Esophagus squamous epithelium (tissue), 5 donors: ENCODE measurements at regions not wholly inside any gene's neighbourhood (a gene's known extent, or its start where the extent isn't known, plus 50 kb on each side); places are given as distances from the start of the nearest gene placed in this dataset.

Experiments
- DNase-seq: peaks from one replicate; lab custom pipeline; 2025; lab: John Stamatoyannopoulos, UW
- H3K27ac ChIP-seq, 4 donors: fragments of 200-600 bp; sonication (generic); one replicate each; pipeline ENCODE4 v1.5.1; 2016 to 2019; ENCODE audit warnings: mild to moderate bottlenecking in 1 of 4
- H3K27me3 ChIP-seq, 4 donors: fragments of 200-600 bp; sonication (generic); 1 replicate in 3 of 4; 2 replicates in 1 of 4; pipeline versions ENCODE4 v1.5.1 to v1.6.0; 2017 to 2021; ENCODE audit warnings: antibody characterized with exemption in 1 of 4
- H3K36me3 ChIP-seq, 3 donors: fragments of 200-600 bp; sonication (generic); one replicate each; pipeline ENCODE4 v1.5.1; 2016 to 2019
- H3K4me1 ChIP-seq, 3 donors: fragments of 200-600 bp; sonication (generic); one replicate each; pipeline ENCODE4 v1.5.1; 2017 to 2019
- H3K4me3 ChIP-seq, 4 donors: fragments of 200-600 bp; sonication (generic); 1 replicate in 3 of 4; 2 replicates in 1 of 4; pipeline ENCODE4 v1.5.1; 2016 to 2019; ENCODE audit warnings: mild to moderate bottlenecking in 2 of 4, moderate library complexity in 1 of 4
- H3K9me3 ChIP-seq, 3 donors: fragments of 200-600 bp; sonication (generic); one replicate each; pipeline ENCODE4 v1.5.1; 2016 to 2019
- POLR2A ChIP-seq, 4 donors: fragments of 450-650 bp; IDR thresholded peaks; one replicate each; pipeline ENCODE4 v1.6.1; 2017; ENCODE audit warnings: antibody characterized with exemption in 4 of 4, mild to moderate bottlenecking in 4 of 4, moderate library complexity in 3 of 4
- WGBS, 2 donors: methylation state at CpG; one replicate each; pipeline ENCODE4 v1.1.5; 2018; 5-methylcytosine and 5-hydroxymethylcytosine counted together
- intact Hi-C: fragments of 100-400 bp; cut with DNase I; formaldehyde crosslinking; loops from one replicate; pipeline ENCODE4 v1.15.0; 2022
- TF ChIP-seq, protein P1 (sequence below), 6 experiments: fragments of 450-650 bp in 4 of 6; fragments of 200-600 bp in 2 of 6; sonication (generic) in 2 of 6; IDR thresholded peaks; one replicate each; pipeline ENCODE4 v1.5.1; 2016 to 2019; ENCODE audit warnings: antibody characterized with exemption in 6 of 6, mild to moderate bottlenecking in 4 of 6, moderate library complexity in 4 of 6
- donor health status: DM: yes; HTN: yes; CAD: no.

DNA sequence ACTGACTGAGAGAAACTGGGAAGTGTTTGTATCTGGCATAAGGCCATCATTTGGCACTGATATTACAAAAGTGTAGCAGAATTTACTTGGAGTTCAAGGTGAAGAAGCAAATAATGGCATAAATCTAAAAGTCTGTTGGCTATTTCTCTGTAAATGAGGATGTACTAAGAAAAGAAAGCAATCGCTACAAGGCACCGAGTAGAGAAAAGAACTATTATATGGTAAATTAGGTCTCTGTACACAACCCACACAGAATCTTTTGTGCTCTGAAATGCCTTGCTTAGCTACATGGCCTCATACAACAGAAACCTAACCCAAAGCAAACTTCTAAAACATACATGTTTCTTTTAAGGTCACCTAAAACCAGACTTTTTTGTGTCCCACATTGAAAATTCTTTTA is 290.1 kb upstream of the WWC1 start:
- WGBS, 2 donors = 58 to 64% methylated on average over 2 of the region's 2 CpGs

DNA sequence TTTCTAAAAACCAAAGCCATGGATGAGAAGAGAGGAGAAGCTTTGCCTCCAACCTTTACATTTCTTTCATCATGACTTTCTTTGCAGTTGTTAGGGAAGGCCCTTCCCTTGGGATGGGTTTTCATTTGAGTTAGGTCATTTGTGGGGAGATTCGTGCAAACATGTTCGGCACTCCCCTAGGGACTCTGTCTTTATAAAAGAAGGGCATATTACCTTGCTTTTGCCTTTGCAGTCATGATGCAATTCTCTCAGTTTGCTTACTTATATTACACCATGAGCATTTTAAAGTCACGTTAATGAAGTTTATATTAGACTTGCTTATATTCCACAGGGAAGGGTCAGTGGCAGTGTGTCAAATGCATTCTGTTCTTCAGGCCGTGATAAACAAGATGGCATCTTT is 289.3 kb upstream of the WWC1 start:
- WGBS, 2 donors = 35 to 44% methylated on average over 4 of the region's 4 CpGs

More for the DNA sequence above, 290.1 kb upstream of the WWC1 start:
- H3K4me1 ChIP-seq = peaks cover 0 to 15% (median 4%) of the 10 kb centered on the region in 3 donors
- no peak for DNase-seq
- H3K36me3 ChIP-seq = no peaks in the 10 kb centered on the region
- no peaks in the 10 kb centered on the region for H3K9me3 ChIP-seq
- TF ChIP-seq, protein P1, sequence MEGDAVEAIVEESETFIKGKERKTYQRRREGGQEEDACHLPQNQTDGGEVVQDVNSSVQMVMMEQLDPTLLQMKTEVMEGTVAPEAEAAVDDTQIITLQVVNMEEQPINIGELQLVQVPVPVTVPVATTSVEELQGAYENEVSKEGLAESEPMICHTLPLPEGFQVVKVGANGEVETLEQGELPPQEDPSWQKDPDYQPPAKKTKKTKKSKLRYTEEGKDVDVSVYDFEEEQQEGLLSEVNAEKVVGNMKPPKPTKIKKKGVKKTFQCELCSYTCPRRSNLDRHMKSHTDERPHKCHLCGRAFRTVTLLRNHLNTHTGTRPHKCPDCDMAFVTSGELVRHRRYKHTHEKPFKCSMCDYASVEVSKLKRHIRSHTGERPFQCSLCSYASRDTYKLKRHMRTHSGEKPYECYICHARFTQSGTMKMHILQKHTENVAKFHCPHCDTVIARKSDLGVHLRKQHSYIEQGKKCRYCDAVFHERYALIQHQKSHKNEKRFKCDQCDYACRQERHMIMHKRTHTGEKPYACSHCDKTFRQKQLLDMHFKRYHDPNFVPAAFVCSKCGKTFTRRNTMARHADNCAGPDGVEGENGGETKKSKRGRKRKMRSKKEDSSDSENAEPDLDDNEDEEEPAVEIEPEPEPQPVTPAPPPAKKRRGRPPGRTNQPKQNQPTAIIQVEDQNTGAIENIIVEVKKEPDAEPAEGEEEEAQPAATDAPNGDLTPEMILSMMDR (IDR thresholded peaks at IDR 0.05) = no peak
- TF ChIP-seq POLR2A (IDR thresholded peaks at IDR 0.05) = no peak
- H3K4me3 ChIP-seq = no peak overlapping the region
- intact Hi-C loops = no loop called here
- no peak overlapping the region for H3K27ac ChIP-seq
- peaks cover 0 to 5% (median 0%) of the 10 kb centered on the region in 4 donors for H3K27me3 ChIP-seq

DNA sequence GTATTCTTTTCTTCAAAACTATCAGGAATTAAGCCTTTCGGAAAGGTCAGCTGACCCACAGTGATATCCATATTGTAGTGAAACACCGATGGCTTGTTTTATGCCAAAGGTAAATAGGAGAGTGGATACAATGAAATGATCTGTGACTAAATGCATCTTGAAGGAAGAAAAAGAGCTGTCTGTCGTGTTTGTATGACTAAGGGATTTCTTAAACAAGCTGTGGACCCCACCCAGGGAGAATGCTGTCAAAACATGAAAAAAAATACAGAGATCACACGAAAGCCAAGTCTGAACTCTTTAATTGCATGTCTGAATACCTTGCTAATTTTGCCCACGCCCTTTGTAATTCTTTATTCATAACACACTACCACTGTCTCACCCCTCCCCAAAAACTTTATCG is 286.4 kb upstream of the WWC1 start:
- WGBS, 2 donors = 33 to 58% methylated on average over 6 of the region's 6 CpGs
- Histone ChIP-seq H3K4me3 (no peak overlapping the region), H3K36me3 (no peaks in the 10 kb centered on the region), H3K9me3 (no peaks in the 10 kb centered on the region), H3K27ac (peak overlapping the region in 1 of 4 donors; percentile 13), H3K4me1 (peaks cover 0 to 11% (median 4%) of the 10 kb centered on the region in 3 donors), H3K27me3 (no peaks in the 10 kb centered on the region)
- TF ChIP-seq POLR2A (IDR thresholded peaks at IDR 0.05) = no peak
- TF ChIP-seq, protein P1 (IDR thresholded peaks at IDR 0.05) = no peak
- intact Hi-C loops = no loop called here
- no peak for DNase-seq

More for the DNA sequence above, 289.3 kb upstream of the WWC1 start:
- H3K27ac ChIP-seq = no peak overlapping the region
- H3K9me3 ChIP-seq = no peaks in the 10 kb centered on the region
- peaks cover 0 to 5% (median 0%) of the 10 kb centered on the region in 4 donors for H3K27me3 ChIP-seq
- TF ChIP-seq POLR2A (IDR thresholded peaks at IDR 0.05) = no peak
- TF ChIP-seq, protein P1 (IDR thresholded peaks at IDR 0.05) = no peak
- H3K4me1 ChIP-seq = peaks cover 0 to 11% (median 4%) of the 10 kb centered on the region in 3 donors
- no peaks in the 10 kb centered on the region for H3K36me3 ChIP-seq
- no peak for DNase-seq
- no peak overlapping the region for H3K4me3 ChIP-seq
- intact Hi-C loops = no loop called here

DNA sequence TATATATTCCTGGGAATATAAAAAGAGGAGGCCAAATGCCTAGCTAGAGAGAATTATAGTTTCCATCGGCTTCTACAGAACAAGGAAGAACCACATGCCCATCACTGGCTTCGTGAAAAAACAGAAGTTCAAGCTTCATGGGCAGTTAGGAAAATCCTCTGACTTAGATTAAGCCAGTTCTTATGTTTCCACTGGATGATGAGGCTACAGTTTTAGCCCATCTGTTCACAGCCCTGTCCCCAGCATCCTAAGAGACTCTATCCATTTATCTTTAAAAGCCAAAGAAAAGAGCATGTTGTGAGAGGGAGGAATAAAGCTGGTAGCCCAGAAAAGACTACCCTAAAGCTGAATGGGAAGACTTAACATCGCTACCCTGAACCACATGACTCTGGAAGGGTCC is 285.5 kb upstream of the WWC1 start:
- no peaks in the 10 kb centered on the region for H3K36me3 ChIP-seq
- intact Hi-C loops = no loop called here
- 68 to 77% methylated on average over 3 of the region's 3 CpGs for WGBS, 2 donors
- no peaks in the 10 kb centered on the region for H3K9me3 ChIP-seq
- DNase-seq = no peak
- no peaks in the 10 kb centered on the region for H3K27me3 ChIP-seq
- no peak overlapping the region for H3K4me3 ChIP-seq
- TF ChIP-seq, protein P1 (IDR thresholded peaks at IDR 0.05) = no peak
- no peak for TF ChIP-seq POLR2A (IDR thresholded peaks at IDR 0.05)
- peaks cover 0 to 11% (median 4%) of the 10 kb centered on the region in 3 donors for H3K4me1 ChIP-seq
- H3K27ac ChIP-seq = no peak overlapping the region

DNA sequence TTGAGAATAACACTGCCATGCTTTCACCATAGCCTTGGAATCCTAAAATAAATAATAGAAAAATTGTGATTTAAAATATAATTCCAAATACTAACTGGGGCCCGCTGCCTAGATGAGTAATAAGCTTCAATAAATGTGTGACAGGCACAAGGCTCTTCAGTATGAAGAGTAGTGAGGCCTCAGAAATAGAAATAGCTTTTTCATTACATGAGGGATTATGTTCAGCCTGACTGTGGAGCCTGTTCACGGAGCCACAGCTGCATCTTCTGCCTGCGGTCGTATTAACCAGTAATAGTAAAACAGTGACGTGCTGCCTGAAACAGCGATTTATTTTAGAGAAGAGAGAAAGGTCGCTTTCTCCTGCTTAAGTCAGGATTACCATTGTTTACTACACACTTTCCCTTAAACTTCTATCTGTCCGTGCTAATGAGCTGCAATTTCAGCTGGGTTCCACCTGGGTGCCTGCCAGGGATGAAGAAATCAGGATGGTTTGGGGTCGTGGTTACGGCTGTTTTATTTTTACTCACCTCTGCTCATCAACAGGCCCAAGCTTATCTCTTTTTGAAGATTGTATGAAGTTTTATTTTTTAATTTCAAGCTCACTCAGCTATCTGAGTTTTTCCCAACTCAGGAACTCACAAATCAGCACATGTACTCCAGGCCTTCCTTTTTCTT is 284.9 kb upstream of the WWC1 start:
- WGBS, 2 donors = 54 to 67% methylated on average over 10 of the region's 10 CpGs
- intact Hi-C loops = no loop called here
- Histone ChIP-seq H3K27ac (no peak overlapping the region), H3K27me3 (no peaks in the 10 kb centered on the region), H3K4me1 (peaks cover 0 to 11% (median 4%) of the 10 kb centered on the region in 3 donors), H3K9me3 (no peaks in the 10 kb centered on the region), H3K4me3 (no peak overlapping the region), H3K36me3 (no peaks in the 10 kb centered on the region)
- no peak for TF ChIP-seq POLR2A (IDR thresholded peaks at IDR 0.05)
- TF ChIP-seq, protein P1 (IDR thresholded peaks at IDR 0.05) = no peak
- DNase-seq = no peak
